H9 (cell line): ENCODE measurements at regions not wholly inside any gene's neighbourhood (a gene's known extent, or its start where the extent isn't known, plus 50 kb on each side); places are given as distances from the start of the nearest gene placed in this dataset.
"Not testable (repeated sequence)": the region's sequence is repeated elsewhere in the genome, so short reads cannot be mapped to it uniquely, and the experiment has no call there.

Source experiments
- DNase-seq: peaks from one replicate; pipeline ENCODE4 v3.0.0-alpha.2; 2017
- H2AFZ ChIP-seq: one replicate; pipeline ENCODE4 v1.6.1; 2013; ENCODE audit warnings: mild to moderate bottlenecking, low read length, control low read depth, moderate library complexity
- H2AK5ac ChIP-seq: 2 replicates; pipeline ENCODE4 v1.6.1; 2013; ENCODE audit warnings: low read length, control low read depth, mixed read lengths; ENCODE audit not compliant: insufficient read length
- H2BK120ac ChIP-seq: one replicate; pipeline ENCODE4 v1.6.1; 2013; ENCODE audit warnings: low read depth, mild to moderate bottlenecking, low read length, control low read depth, inconsistent platforms; ENCODE audit not compliant: poor library complexity, severe bottlenecking
- H2BK12ac ChIP-seq: 2 replicates; pipeline ENCODE4 v1.6.1; 2013; ENCODE audit warnings: low read length, control low read depth, mixed read lengths, low read depth; ENCODE audit not compliant: insufficient read length
- H2BK15ac ChIP-seq: 2 replicates; pipeline ENCODE4 v1.6.1; 2013; ENCODE audit warnings: low read depth, low read length, control low read depth
- H2BK20ac ChIP-seq: one replicate; pipeline ENCODE4 v1.6.1; 2013; ENCODE audit warnings: low read depth, mild to moderate bottlenecking, low read length, control low read depth, inconsistent platforms; ENCODE audit not compliant: poor library complexity, severe bottlenecking
- H2BK5ac ChIP-seq: 2 replicates; pipeline ENCODE4 v1.6.1; 2013; ENCODE audit warnings: low read length, control low read depth, mixed read lengths; ENCODE audit not compliant: insufficient read length
- H3K14ac ChIP-seq: 2 replicates; pipeline ENCODE4 v1.6.1; 2013; ENCODE audit warnings: low read length, control low read depth; ENCODE audit not compliant: insufficient read depth
- H3K18ac ChIP-seq: 2 replicates; pipeline ENCODE4 v1.6.1; 2013; ENCODE audit warnings: low read depth, mild to moderate bottlenecking, mixed read lengths, low read length, control low read depth; ENCODE audit not compliant: insufficient read length
- H3K23ac ChIP-seq: 2 replicates; pipeline ENCODE4 v1.6.1; 2013; ENCODE audit warnings: low read length, control low read depth, mixed read lengths, low read depth; ENCODE audit not compliant: insufficient read length
- H3K23me2 ChIP-seq: 2 replicates; pipeline ENCODE4 v1.6.1; 2013; ENCODE audit warnings: low read depth, mild to moderate bottlenecking, mixed read lengths, low read length, control low read depth; ENCODE audit not compliant: insufficient read length, poor library complexity, severe bottlenecking
- H3K27ac ChIP-seq: 2 replicates; pipeline ENCODE4 v1.5.1; 2013; ENCODE audit warnings: low read length, control low read depth, mixed read lengths, low read depth; ENCODE audit not compliant: insufficient read length
- H3K27me3 ChIP-seq: 2 replicates; pipeline ENCODE4 v1.6.1; 2013; ENCODE audit warnings: low read length, control low read depth, inconsistent platforms; ENCODE audit not compliant: insufficient read depth
- H3K4ac ChIP-seq: 2 replicates; pipeline ENCODE4 v1.6.1; 2013; ENCODE audit warnings: low read depth, mild to moderate bottlenecking, control low read depth, inconsistent platforms, low read length, moderate library complexity
- H3K4me1 ChIP-seq: 2 replicates; pipeline ENCODE4 v1.6.1; 2013; ENCODE audit warnings: low read length, control low read depth, inconsistent platforms; ENCODE audit not compliant: insufficient read depth
- H3K4me2 ChIP-seq: 2 replicates; pipeline ENCODE4 v1.6.1; 2013; ENCODE audit warnings: low read length, control low read depth, mixed read lengths; ENCODE audit not compliant: insufficient read length, insufficient read depth
- H3K56ac ChIP-seq: 2 replicates; pipeline ENCODE4 v1.6.1; 2013; ENCODE audit warnings: low read depth, mild to moderate bottlenecking, mixed read lengths, low read length, control low read depth; ENCODE audit not compliant: insufficient read length
- H3K79me1 ChIP-seq: 2 replicates; pipeline ENCODE4 v1.6.1; 2013; ENCODE audit warnings: low read depth, mild to moderate bottlenecking, moderate library complexity, low read length, control low read depth, inconsistent platforms; ENCODE audit not compliant: insufficient read depth, poor library complexity, severe bottlenecking
- H3K79me2 ChIP-seq: 2 replicates; pipeline ENCODE4 v1.6.1; 2013; ENCODE audit warnings: low read length, control low read depth, inconsistent platforms; ENCODE audit not compliant: insufficient read depth
- H3K9ac ChIP-seq: 2 replicates; pipeline ENCODE4 v1.6.1; 2013; ENCODE audit warnings: low read length, control low read depth, mixed read lengths; ENCODE audit not compliant: insufficient read length; ENCODE audit errors: extremely low read depth
- H3K9me3 ChIP-seq: one replicate; pipeline ENCODE4 v1.6.1; 2013; ENCODE audit warnings: low read depth, low read length, inconsistent platforms; ENCODE audit not compliant: control insufficient read depth
- H3T11ph ChIP-seq: one replicate; pipeline ENCODE4 v1.6.1; 2013; ENCODE audit warnings: mild to moderate bottlenecking, low read length, control low read depth, inconsistent platforms
- H4K20me1 ChIP-seq: one replicate; pipeline ENCODE4 v1.6.1; 2013; ENCODE audit not compliant: control insufficient read depth, insufficient read length, insufficient read depth
- H4K5ac ChIP-seq: 2 replicates; pipeline ENCODE4 v1.6.1; 2013; ENCODE audit warnings: low read depth, mild to moderate bottlenecking, mixed read lengths, low read length, control low read depth; ENCODE audit not compliant: insufficient read length
- H4K8ac ChIP-seq: replicated peaks from 2 replicates; pipeline ENCODE4 v1.6.1; 2013; ENCODE audit warnings: low read length, control low read depth, mixed read lengths, low read depth; ENCODE audit not compliant: insufficient read length
- H4K91ac ChIP-seq: 2 replicates; pipeline ENCODE4 v1.6.1; 2013; ENCODE audit warnings: low read depth, mild to moderate bottlenecking, moderate library complexity, mixed read lengths, low read length, control low read depth; ENCODE audit not compliant: insufficient read length
- H3K27ac Mint-ChIP-seq, 3 experiments: 2 replicates in 2 of 3; 3 replicates in 1 of 3; pipeline ENCODE4 v1.8.0; 2020 to 2021; ENCODE audit warnings: mixed read lengths in 3 of 3, mild to moderate bottlenecking in 1 of 3, moderate library complexity in 1 of 3
- H3K27me3 Mint-ChIP-seq: 2 replicates; pipeline ENCODE4 v1.8.0; 2021; ENCODE audit warnings: low read depth, mild to moderate bottlenecking, moderate library complexity, mixed read lengths
- H3K36me3 Mint-ChIP-seq, 3 experiments: 2 replicates in 2 of 3; 3 replicates in 1 of 3; pipeline ENCODE4 v1.8.0; 2020 to 2021; ENCODE audit warnings: low read depth in 3 of 3, mixed read lengths in 3 of 3; ENCODE audit not compliant: insufficient read depth in 1 of 3
- H3K4me1 Mint-ChIP-seq, 2 experiments: 2 replicates each; pipeline ENCODE4 v1.8.0; 2020; ENCODE audit warnings: mixed read lengths in 2 of 2
- H3K4me3 Mint-ChIP-seq, 2 experiments: 2 replicates in 1 of 2; 3 replicates in 1 of 2; pipeline ENCODE4 v1.8.0; 2020 to 2021; ENCODE audit warnings: mild to moderate bottlenecking in 2 of 2, mixed read lengths in 2 of 2, moderate library complexity in 1 of 2
- H3K9me3 Mint-ChIP-seq, 2 experiments: 2 replicates in 1 of 2; 3 replicates in 1 of 2; pipeline ENCODE4 v1.8.0; 2020; ENCODE audit warnings: mild to moderate bottlenecking in 2 of 2, mixed read lengths in 2 of 2, moderate library complexity in 1 of 2
- WGBS: extraction: QIAGEN DNeasy Blood & Tissue Kit; methylation state at CpG from one replicate; pipeline ENCODE4 v1.1.7; 2013; ENCODE audit warnings: missing lambda C conversion rate, low lambda C conversion rate, mixed read lengths; ENCODE audit not compliant: insufficient read length; ENCODE audit errors: extremely low coverage; 5-methylcytosine and 5-hydroxymethylcytosine counted together
- TF ChIP-seq, protein P1 (sequence below): fragments of 200-600 bp; sonication (generic); conservative IDR thresholded peaks from 3 replicates; pipeline ENCODE4 v1.8.0; 2021; ENCODE audit warnings: antibody characterized with exemption, mild to moderate bottlenecking

GRCh38 chr3:75552095-75552494 is 112.0 kb upstream of the FRG2C start:
- Mint-ChIP-seq H3K9me3 (peaks cover 40 to 44% of the 10 kb centered on the region in 2 experiments), H3K36me3 (peaks cover 18 to 33% (median 26%) of the 10 kb centered on the region in 3 experiments)
- H2BK12ac ChIP-seq, H2BK20ac ChIP-seq, H4K20me1 ChIP-seq, H3K23ac ChIP-seq, H3K27me3 ChIP-seq, H4K91ac ChIP-seq, H3K79me2 ChIP-seq, H3K23me2 ChIP-seq, H3K4me1 Mint-ChIP-seq, H3K4me3 Mint-ChIP-seq, H3K4ac ChIP-seq, H2BK120ac ChIP-seq, H3K56ac ChIP-seq, H3K4me1 ChIP-seq, H2BK5ac ChIP-seq, H3T11ph ChIP-seq, H2BK15ac ChIP-seq, H4K8ac ChIP-seq, H2AFZ ChIP-seq, H3K79me1 ChIP-seq, H3K27me3 Mint-ChIP-seq, H3K9me3 ChIP-seq, H4K5ac ChIP-seq, H3K9ac ChIP-seq, H3K18ac ChIP-seq, H3K27ac Mint-ChIP-seq, H3K14ac ChIP-seq, H3K4me2 ChIP-seq, H2AK5ac ChIP-seq, H3K27ac ChIP-seq: not testable (repeated sequence)
- DNase-seq: peak; percentile 70
- WGBS: no CpG with 5 or more reads among the region's 11 CpGs
- TF ChIP-seq, protein P1, sequence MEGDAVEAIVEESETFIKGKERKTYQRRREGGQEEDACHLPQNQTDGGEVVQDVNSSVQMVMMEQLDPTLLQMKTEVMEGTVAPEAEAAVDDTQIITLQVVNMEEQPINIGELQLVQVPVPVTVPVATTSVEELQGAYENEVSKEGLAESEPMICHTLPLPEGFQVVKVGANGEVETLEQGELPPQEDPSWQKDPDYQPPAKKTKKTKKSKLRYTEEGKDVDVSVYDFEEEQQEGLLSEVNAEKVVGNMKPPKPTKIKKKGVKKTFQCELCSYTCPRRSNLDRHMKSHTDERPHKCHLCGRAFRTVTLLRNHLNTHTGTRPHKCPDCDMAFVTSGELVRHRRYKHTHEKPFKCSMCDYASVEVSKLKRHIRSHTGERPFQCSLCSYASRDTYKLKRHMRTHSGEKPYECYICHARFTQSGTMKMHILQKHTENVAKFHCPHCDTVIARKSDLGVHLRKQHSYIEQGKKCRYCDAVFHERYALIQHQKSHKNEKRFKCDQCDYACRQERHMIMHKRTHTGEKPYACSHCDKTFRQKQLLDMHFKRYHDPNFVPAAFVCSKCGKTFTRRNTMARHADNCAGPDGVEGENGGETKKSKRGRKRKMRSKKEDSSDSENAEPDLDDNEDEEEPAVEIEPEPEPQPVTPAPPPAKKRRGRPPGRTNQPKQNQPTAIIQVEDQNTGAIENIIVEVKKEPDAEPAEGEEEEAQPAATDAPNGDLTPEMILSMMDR: peak; percentile 75

GRCh38 chr3:75564427-75564826 is 99.7 kb upstream of the FRG2C start:
- not testable (repeated sequence) for H3K79me2 ChIP-seq, H2AFZ ChIP-seq, H3K4me2 ChIP-seq, H3K4ac ChIP-seq, H3K9ac ChIP-seq, H2BK20ac ChIP-seq, H3K4me1 ChIP-seq, H2BK15ac ChIP-seq, H3K27ac Mint-ChIP-seq, H3K23ac ChIP-seq, H4K91ac ChIP-seq, H3K23me2 ChIP-seq, DNase-seq, H4K20me1 ChIP-seq, H2BK12ac ChIP-seq, H3K79me1 ChIP-seq, H3T11ph ChIP-seq, H3K4me1 Mint-ChIP-seq, H3K56ac ChIP-seq, H3K4me3 Mint-ChIP-seq, H2BK5ac ChIP-seq, H4K5ac ChIP-seq, H4K8ac ChIP-seq, H2BK120ac ChIP-seq, H2AK5ac ChIP-seq, H3K27me3 ChIP-seq, H3K36me3 Mint-ChIP-seq, H3K18ac ChIP-seq, H3K14ac ChIP-seq, H3K9me3 Mint-ChIP-seq, H3K27ac ChIP-seq, H3K9me3 ChIP-seq
- H3K27me3 Mint-ChIP-seq: peaks cover 24% of the 10 kb centered on the region
- WGBS: no CpG with 5 or more reads among the region's 3 CpGs
